BLaER1 (cell line): ENCODE measurements at regions not wholly inside any gene's neighbourhood (a gene's known extent, or its start where the extent isn't known, plus 50 kb on each side); places are given as distances from the start of the nearest gene placed in this dataset.

Experiments
- H3K27ac ChIP-seq: shearing (Covaris generic); formaldehyde crosslinking; 2 replicates; pipeline ENCODE4 v1.8.1; 2022
- H3K27me3 ChIP-seq: shearing (Covaris generic); formaldehyde crosslinking; 2 replicates; pipeline ENCODE4 v1.8.1; 2022
- H3K36me3 ChIP-seq: shearing (Covaris generic); formaldehyde crosslinking; 2 replicates; pipeline ENCODE4 v1.8.1; 2022
- H3K4me1 ChIP-seq: shearing (Covaris generic); formaldehyde crosslinking; 2 replicates; pipeline ENCODE4 v1.8.1; 2022
- H3K4me2 ChIP-seq: shearing (Covaris generic); formaldehyde crosslinking; 2 replicates; pipeline ENCODE4 v1.8.1; 2022
- H3K4me3 ChIP-seq: shearing (Covaris generic); formaldehyde crosslinking; 2 replicates; pipeline ENCODE4 v1.8.1; 2022
- H3K9ac ChIP-seq: shearing (Covaris generic); formaldehyde crosslinking; 2 replicates; pipeline ENCODE4 v1.8.1; 2022
- H3K9me3 ChIP-seq: shearing (Covaris generic); formaldehyde crosslinking; 2 replicates; pipeline ENCODE4 v1.8.1; 2022
- H4K20me1 ChIP-seq: shearing (Covaris generic); formaldehyde crosslinking; 2 replicates; pipeline ENCODE4 v1.8.1; 2022
- Cebpa-rat ChIP-seq: shearing (Covaris generic); IDR thresholded peaks from 2 replicates; pipeline ENCODE4 v1.8.1; 2022

- no peak overlapping the region for H3K27ac ChIP-seq
- no peak for TF ChIP-seq Cebpa-rat
- no peak overlapping the region for H3K4me3 ChIP-seq
- no peak overlapping the region for H3K9ac ChIP-seq
- no peaks in the 10 kb centered on the region; the same call in 1 of the 2 replicates for H3K27me3 ChIP-seq
- H3K4me2 ChIP-seq, result no peak overlapping the region
- H3K9me3 ChIP-seq, result no peaks in the 10 kb centered on the region
- no peaks in the 10 kb centered on the region for H3K36me3 ChIP-seq
- no peaks in the 10 kb centered on the region for H4K20me1 ChIP-seq
- no peaks in the 10 kb centered on the region for H3K4me1 ChIP-seq
Observed at GRCh38 chr15:88323976-88324740, 67.6 kb upstream of the NTRK3 start.

- no peak overlapping the region for H3K4me3 ChIP-seq
- H3K4me1 ChIP-seq, result no peaks in the 10 kb centered on the region
- no peak for TF ChIP-seq Cebpa-rat
- no peaks in the 10 kb centered on the region for H3K36me3 ChIP-seq
- no peaks in the 10 kb centered on the region for H4K20me1 ChIP-seq
- H3K9ac ChIP-seq, result no peak overlapping the region
- H3K27me3 ChIP-seq, result no peaks in the 10 kb centered on the region; the same call in 1 of the 2 replicates
- no peak overlapping the region for H3K4me2 ChIP-seq
- no peaks in the 10 kb centered on the region for H3K9me3 ChIP-seq
- no peak overlapping the region for H3K27ac ChIP-seq
Observed at GRCh38 chr15:88323468-88323867, 66.9 kb upstream of the NTRK3 start.

GRCh38 chr15:88322461-88322860 is 65.9 kb upstream of the NTRK3 start:
- H3K9me3 ChIP-seq, result no peaks in the 10 kb centered on the region
- H3K36me3 ChIP-seq, result no peaks in the 10 kb centered on the region
- no peak for TF ChIP-seq Cebpa-rat
- no peak overlapping the region for H3K9ac ChIP-seq
- no peak overlapping the region for H3K4me2 ChIP-seq
- no peaks in the 10 kb centered on the region; the same call in 1 of the 2 replicates for H3K27me3 ChIP-seq
- no peaks in the 10 kb centered on the region for H4K20me1 ChIP-seq
- no peak overlapping the region for H3K4me3 ChIP-seq
- H3K27ac ChIP-seq, result no peak overlapping the region
- H3K4me1 ChIP-seq, result no peaks in the 10 kb centered on the region

- H4K20me1 ChIP-seq, result no peaks in the 10 kb centered on the region
- no peak overlapping the region for H3K27ac ChIP-seq
- no peak overlapping the region for H3K4me2 ChIP-seq
- no peaks in the 10 kb centered on the region for H3K36me3 ChIP-seq
- no peak overlapping the region for H3K9ac ChIP-seq
- no peak overlapping the region for H3K4me3 ChIP-seq
- H3K9me3 ChIP-seq, result no peaks in the 10 kb centered on the region
- TF ChIP-seq Cebpa-rat, result no peak
- H3K27me3 ChIP-seq, result no peaks in the 10 kb centered on the region; the same call in 1 of the 2 replicates
- no peaks in the 10 kb centered on the region for H3K4me1 ChIP-seq
Observed at GRCh38 chr15:88321271-88321670, 64.7 kb upstream of the NTRK3 start.

GRCh38 chr15:88316586-88316985 is 60.0 kb upstream of the NTRK3 start:
- Histone ChIP-seq H4K20me1 (no peaks in the 10 kb centered on the region), H3K9me3 (peaks cover 8% of the 10 kb centered on the region; the same call in 1 of the 2 replicates), H3K27me3 (no peaks in the 10 kb centered on the region), H3K27ac (no peak overlapping the region), H3K4me3 (no peak overlapping the region), H3K9ac (no peak overlapping the region), H3K4me2 (no peak overlapping the region), H3K4me1 (no peaks in the 10 kb centered on the region), H3K36me3 (no peaks in the 10 kb centered on the region)
- TF ChIP-seq Cebpa-rat, result no peak

GRCh38 chr15:88315221-88315878 is 58.8 kb upstream of the NTRK3 start:
- Histone ChIP-seq H3K4me1 (no peaks in the 10 kb centered on the region), H3K36me3 (no peaks in the 10 kb centered on the region), H4K20me1 (no peaks in the 10 kb centered on the region), H3K4me2 (no peak overlapping the region), H3K27ac (no peak overlapping the region), H3K9ac (no peak overlapping the region), H3K4me3 (no peak overlapping the region), H3K9me3 (peaks cover 8% of the 10 kb centered on the region; the same call in 1 of the 2 replicates), H3K27me3 (no peaks in the 10 kb centered on the region)
- no peak for TF ChIP-seq Cebpa-rat

- no peak overlapping the region for H3K9ac ChIP-seq
- no peak overlapping the region for H3K27ac ChIP-seq
- H3K4me1 ChIP-seq, result no peaks in the 10 kb centered on the region
- no peaks in the 10 kb centered on the region for H4K20me1 ChIP-seq
- H3K9me3 ChIP-seq, result peaks cover 8% of the 10 kb centered on the region; the same call in 1 of the 2 replicates
- no peaks in the 10 kb centered on the region for H3K27me3 ChIP-seq
- no peak for TF ChIP-seq Cebpa-rat
- no peak overlapping the region for H3K4me2 ChIP-seq
- H3K36me3 ChIP-seq, result no peaks in the 10 kb centered on the region
- no peak overlapping the region for H3K4me3 ChIP-seq
Observed at GRCh38 chr15:88312941-88313579, 56.5 kb upstream of the NTRK3 start.

GRCh38 chr15:88309363-88309762 is 52.8 kb upstream of the NTRK3 start:
- Histone ChIP-seq H3K27me3 (no peaks in the 10 kb centered on the region), H3K4me2 (no peak overlapping the region), H4K20me1 (no peaks in the 10 kb centered on the region), H3K4me3 (no peak overlapping the region), H3K9me3 (peaks cover 2% of the 10 kb centered on the region; the same call in 1 of the 2 replicates), H3K27ac (no peak overlapping the region), H3K4me1 (no peaks in the 10 kb centered on the region), H3K36me3 (no peaks in the 10 kb centered on the region), H3K9ac (no peak overlapping the region)
- no peak for TF ChIP-seq Cebpa-rat

GRCh38 chr15:88307344-88307743 is 50.8 kb upstream of the NTRK3 start:
- no peak overlapping the region for H3K27ac ChIP-seq
- no peak overlapping the region for H3K4me3 ChIP-seq
- H3K27me3 ChIP-seq, result no peaks in the 10 kb centered on the region
- H3K4me1 ChIP-seq, result no peaks in the 10 kb centered on the region
- no peak overlapping the region for H3K4me2 ChIP-seq
- H4K20me1 ChIP-seq, result no peaks in the 10 kb centered on the region
- no peaks in the 10 kb centered on the region for H3K36me3 ChIP-seq
- no peak overlapping the region for H3K9ac ChIP-seq
- no peak for TF ChIP-seq Cebpa-rat
- H3K9me3 ChIP-seq, result no peaks in the 10 kb centered on the region
